ENCODE measurements at regions not wholly inside any gene's neighbourhood (a gene's known extent, or its start where the extent isn't known, plus 50 kb on each side); places are given as distances from the start of the nearest gene placed in this dataset.

DNA sequence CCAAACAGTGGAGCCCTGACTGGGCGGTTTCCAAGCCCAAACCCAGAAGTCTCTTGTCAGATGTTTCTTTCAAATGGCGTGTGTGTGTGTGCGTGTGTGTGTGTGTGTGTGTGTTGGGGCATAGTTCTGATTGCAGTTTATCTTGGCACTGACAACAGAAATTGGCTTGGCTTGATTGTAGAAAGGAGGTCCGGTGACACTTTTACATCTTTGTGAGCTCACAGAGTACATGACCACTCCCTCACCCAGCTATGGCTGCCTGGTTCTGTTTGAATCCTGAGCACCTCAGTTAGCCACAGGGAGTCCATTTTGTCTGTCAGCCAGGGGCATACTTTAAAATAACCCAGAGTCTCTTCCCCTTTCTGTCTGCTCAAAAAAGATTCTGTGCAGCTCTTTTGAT, 276.3 kb downstream of the CD83 start:
- no peak for ATAC-seq
- DNase-seq = no peak
- H3K4me3 ChIP-seq = no peak overlapping the region
- no peaks in the 10 kb centered on the region for H3K27me3 ChIP-seq
- no peaks in the 10 kb centered on the region for H3K9me3 ChIP-seq
- H3K36me3 ChIP-seq (replicated peaks in 1 of 2; ENCODE audit: insufficient read depth in 1 of 2, low read depth in 2 of 2) = no peaks in the 10 kb centered on the region
- TF ChIP-seq, protein P1, sequence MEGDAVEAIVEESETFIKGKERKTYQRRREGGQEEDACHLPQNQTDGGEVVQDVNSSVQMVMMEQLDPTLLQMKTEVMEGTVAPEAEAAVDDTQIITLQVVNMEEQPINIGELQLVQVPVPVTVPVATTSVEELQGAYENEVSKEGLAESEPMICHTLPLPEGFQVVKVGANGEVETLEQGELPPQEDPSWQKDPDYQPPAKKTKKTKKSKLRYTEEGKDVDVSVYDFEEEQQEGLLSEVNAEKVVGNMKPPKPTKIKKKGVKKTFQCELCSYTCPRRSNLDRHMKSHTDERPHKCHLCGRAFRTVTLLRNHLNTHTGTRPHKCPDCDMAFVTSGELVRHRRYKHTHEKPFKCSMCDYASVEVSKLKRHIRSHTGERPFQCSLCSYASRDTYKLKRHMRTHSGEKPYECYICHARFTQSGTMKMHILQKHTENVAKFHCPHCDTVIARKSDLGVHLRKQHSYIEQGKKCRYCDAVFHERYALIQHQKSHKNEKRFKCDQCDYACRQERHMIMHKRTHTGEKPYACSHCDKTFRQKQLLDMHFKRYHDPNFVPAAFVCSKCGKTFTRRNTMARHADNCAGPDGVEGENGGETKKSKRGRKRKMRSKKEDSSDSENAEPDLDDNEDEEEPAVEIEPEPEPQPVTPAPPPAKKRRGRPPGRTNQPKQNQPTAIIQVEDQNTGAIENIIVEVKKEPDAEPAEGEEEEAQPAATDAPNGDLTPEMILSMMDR (IDR thresholded peaks at IDR 0.05) = no peak
- TF ChIP-seq POLR2A (IDR thresholded peaks at IDR 0.05) = no peak
- no peak overlapping the region for H3K27ac ChIP-seq
- intact Hi-C loops (cut with DNase I) = no loop called here
- no peaks in the 10 kb centered on the region for H3K4me1 ChIP-seq
- WGBS, 2 donors = 36 to 54% methylated on average over 4 of the region's 4 CpGs

DNA sequence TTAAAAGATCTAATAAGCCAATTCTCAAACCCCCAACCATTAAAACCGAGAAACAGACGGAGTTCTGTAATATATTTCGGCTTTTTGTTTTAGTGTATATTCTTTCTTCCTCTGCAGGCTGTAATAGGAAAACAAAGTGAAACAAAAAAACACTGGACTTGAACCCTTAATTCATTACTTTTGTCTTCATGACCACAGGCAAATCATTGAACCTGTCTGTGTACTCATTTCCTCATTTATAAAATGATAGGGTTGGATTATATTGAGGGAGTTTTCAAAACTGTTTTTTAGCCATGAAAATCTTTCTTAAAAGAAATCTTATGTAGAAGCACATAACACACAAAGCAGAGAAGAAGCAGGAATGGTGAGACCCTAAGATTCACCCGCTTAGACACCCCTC, 278.8 kb downstream of the CD83 start:
- intact Hi-C loops (cut with DNase I) = no loop called here
- Histone ChIP-seq H3K4me3 (no peak overlapping the region), H3K27ac (no peak overlapping the region)

GRCh38 chr6:14396826-14397517, 279.4 kb downstream of the CD83 start:
- WGBS, 2 donors = 21 to 27% methylated on average over 12 of the region's 12 CpGs
- H3K36me3 ChIP-seq (replicated peaks in 1 of 2; ENCODE audit: insufficient read depth in 1 of 2, low read depth in 2 of 2) = no peaks in the 10 kb centered on the region
- DNase-seq (peak in 3 of 4 donors; percentile 16 to 50 (median 21)), ATAC-seq (no peak)
- TF ChIP-seq, protein P1 (IDR thresholded peaks at IDR 0.05) = peak in 2 of 7 experiments; percentile 24 to 39
- TF ChIP-seq POLR2A (IDR thresholded peaks at IDR 0.05) = no peak
- H3K4me3 ChIP-seq = no peak overlapping the region
- no peaks in the 10 kb centered on the region for H3K4me1 ChIP-seq
- no peaks in the 10 kb centered on the region for H3K27me3 ChIP-seq
- intact Hi-C loops (cut with DNase I) = no loop called here
- no peaks in the 10 kb centered on the region for H3K9me3 ChIP-seq
- H3K27ac ChIP-seq = no peak overlapping the region

More for the DNA sequence above, 278.8 kb downstream of the CD83 start:
- Histone ChIP-seq H3K9me3 (no peaks in the 10 kb centered on the region), H3K36me3 (replicated peaks in 1 of 2; ENCODE audit: insufficient read depth in 1 of 2, low read depth in 2 of 2) (no peaks in the 10 kb centered on the region), H3K27me3 (no peaks in the 10 kb centered on the region), H3K4me1 (no peaks in the 10 kb centered on the region)
- ATAC-seq (no peak), DNase-seq (no peak)
- 86 to 90% methylated on average over 4 of the region's 4 CpGs for WGBS, 2 donors
- TF ChIP-seq, protein P1 (IDR thresholded peaks at IDR 0.05) = no peak
- no peak for TF ChIP-seq POLR2A (IDR thresholded peaks at IDR 0.05)

DNA sequence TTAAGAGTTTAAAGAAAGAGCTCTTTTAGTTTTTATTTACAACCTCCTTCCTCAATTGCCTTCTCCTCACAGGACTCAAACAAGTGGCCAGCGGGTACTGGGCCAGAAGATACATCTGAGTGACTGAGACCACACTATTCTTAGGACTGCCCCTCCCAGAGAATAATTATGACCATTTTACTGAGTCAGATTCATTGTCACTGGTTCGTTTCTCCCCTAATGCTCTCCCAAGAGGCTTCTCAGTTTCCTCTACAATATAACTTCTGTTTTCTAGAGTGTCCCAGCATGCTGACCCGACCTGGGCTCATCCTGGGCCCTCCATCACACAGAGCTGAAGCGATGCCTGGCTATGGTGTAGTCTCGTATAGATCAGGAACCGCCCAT, 279.9 kb downstream of the CD83 start:
- Histone ChIP-seq H3K27ac (no peak overlapping the region), H3K36me3 (replicated peaks in 1 of 2; ENCODE audit: insufficient read depth in 1 of 2, low read depth in 2 of 2) (no peaks in the 10 kb centered on the region), H3K4me1 (no peaks in the 10 kb centered on the region), H3K9me3 (no peaks in the 10 kb centered on the region), H3K4me3 (no peak overlapping the region), H3K27me3 (no peaks in the 10 kb centered on the region)
- intact Hi-C loops (cut with DNase I) = no loop called here
- 74 to 80% methylated on average over 6 of the region's 6 CpGs for WGBS, 2 donors
- TF ChIP-seq, protein P1 (IDR thresholded peaks at IDR 0.05) = no peak
- TF ChIP-seq POLR2A (IDR thresholded peaks at IDR 0.05) = no peak
- no peak for DNase-seq
- ATAC-seq = no peak

DNA sequence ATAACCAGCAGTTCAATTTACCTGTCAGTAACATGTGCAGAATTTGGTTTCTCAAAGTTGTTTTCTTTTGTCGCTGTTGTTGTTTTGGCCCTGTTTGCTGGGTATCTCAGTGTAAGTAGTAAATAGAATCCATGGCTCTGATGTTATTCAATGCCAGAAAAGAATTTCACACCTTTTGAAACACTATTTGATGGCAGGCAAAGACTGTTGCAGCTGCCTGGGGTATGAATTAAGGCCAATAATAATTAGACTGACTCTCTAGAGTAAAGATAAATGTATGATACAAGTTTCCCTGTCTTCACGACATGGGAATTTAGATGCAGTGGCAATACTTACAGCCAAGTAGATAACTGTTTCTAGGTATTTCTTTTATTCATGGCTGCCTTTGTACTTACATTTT, 281.4 kb downstream of the CD83 start:
- DNase-seq (no peak), ATAC-seq (no peak)
- H3K4me1 ChIP-seq = no peaks in the 10 kb centered on the region
- H3K36me3 ChIP-seq (replicated peaks in 1 of 2; ENCODE audit: insufficient read depth in 1 of 2, low read depth in 2 of 2) = no peaks in the 10 kb centered on the region
- no peaks in the 10 kb centered on the region for H3K27me3 ChIP-seq
- 71 to 82% methylated on average over 2 of the region's 2 CpGs for WGBS, 2 donors
- intact Hi-C loops (cut with DNase I) = no loop called here
- H3K27ac ChIP-seq = no peak overlapping the region
- no peak overlapping the region for H3K4me3 ChIP-seq
- TF ChIP-seq, protein P1 (IDR thresholded peaks at IDR 0.05) = no peak
- TF ChIP-seq POLR2A (IDR thresholded peaks at IDR 0.05) = no peak
- H3K9me3 ChIP-seq = no peaks in the 10 kb centered on the region

All from body of pancreas (tissue), 4 donors.